Liver (tissue), 3 donors: ENCODE measurements at regions not wholly inside any gene's neighbourhood (a gene's known extent, or its start where the extent isn't known, plus 50 kb on each side); places are given as distances from the start of the nearest gene placed in this dataset.
"Not testable (repeated sequence)": the region's sequence is repeated elsewhere in the genome, so short reads cannot be mapped to it uniquely, and the experiment has no call there.

Experiments used
- EGR1 ChIP-seq, 2 donors: IDR thresholded peaks; 2 replicates each; pipeline ENCODE4 v1.6.1; 2016 to 2018; ENCODE audit warnings: antibody characterized with exemption in 2 of 2, low read depth in 2 of 2
- FOXA1 ChIP-seq: IDR thresholded peaks from 2 replicates; pipeline ENCODE4 v1.6.1; 2016; ENCODE audit warnings: antibody characterized with exemption
- GABPA ChIP-seq, 2 donors: IDR thresholded peaks in 1 of 2; conservative IDR thresholded peaks in 1 of 2; 2 replicates each; pipeline ENCODE4 v1.6.1; 2016; ENCODE audit warnings: antibody characterized with exemption in 2 of 2, mild to moderate bottlenecking in 1 of 2, moderate library complexity in 1 of 2
- SP1 ChIP-seq: IDR thresholded peaks from 2 replicates; pipeline ENCODE4 v1.6.1; 2018; ENCODE audit warnings: antibody characterized with exemption, mild to moderate bottlenecking
- TAF1 ChIP-seq: conservative IDR thresholded peaks from 2 replicates; pipeline ENCODE4 v1.6.1; 2016; ENCODE audit warnings: antibody characterized with exemption, mild to moderate bottlenecking
- TF ChIP-seq, protein P1 (sequence below): fragments of 150-350 bp; IDR thresholded peaks from 2 replicates; pipeline ENCODE4 v1.5.1; 2017; ENCODE audit warnings: improper control_type of control experiment, low read depth, low read length; ENCODE audit not compliant: missing input control
- TF ChIP-seq, protein P2 (sequence below): IDR thresholded peaks from 2 replicates; pipeline ENCODE4 v1.6.1; 2016; ENCODE audit warnings: antibody characterized with exemption
- TF ChIP-seq, protein P3 (sequence below): IDR thresholded peaks from 2 replicates; pipeline ENCODE4 v1.6.1; 2016; ENCODE audit warnings: antibody characterized with exemption, mild to moderate bottlenecking
- TF ChIP-seq, protein P4 (sequence below): IDR thresholded peaks from 2 replicates; pipeline ENCODE4 v1.6.1; 2016; ENCODE audit warnings: antibody characterized with exemption
- donor health status: healthy.
- donor health status: healthy.

DNA sequence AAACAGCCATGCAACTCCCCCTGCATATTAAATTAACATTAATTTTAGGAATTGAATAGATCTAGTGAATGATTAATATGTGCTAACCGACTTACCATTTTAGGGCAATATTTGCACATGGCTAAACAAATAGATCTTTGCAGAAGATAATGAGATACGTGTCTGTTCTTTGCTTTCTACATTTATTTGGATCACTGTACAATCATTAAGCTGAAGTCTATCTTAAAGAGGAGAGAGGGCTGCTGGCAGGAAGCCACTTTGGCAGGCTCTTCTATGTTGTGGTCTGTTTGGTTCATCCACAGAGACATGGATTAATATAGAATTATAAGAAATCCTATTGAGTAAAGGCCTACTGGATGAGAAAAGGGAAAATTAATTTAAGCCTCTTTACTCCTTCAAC lies 318.5 kb downstream of the ANKRD30B start:
- not testable (repeated sequence) for TF ChIP-seq SP1; FOXA1; EGR1 (IDR thresholded peaks at IDR 0.05; ENCODE audit: low read depth in 2 of 2); GABPA (IDR thresholded peaks at IDR 0.05 in 1 of 2, conservative IDR thresholded peaks at IDR 0.05 in 1 of 2); TAF1
- TF ChIP-seq, protein P1, sequence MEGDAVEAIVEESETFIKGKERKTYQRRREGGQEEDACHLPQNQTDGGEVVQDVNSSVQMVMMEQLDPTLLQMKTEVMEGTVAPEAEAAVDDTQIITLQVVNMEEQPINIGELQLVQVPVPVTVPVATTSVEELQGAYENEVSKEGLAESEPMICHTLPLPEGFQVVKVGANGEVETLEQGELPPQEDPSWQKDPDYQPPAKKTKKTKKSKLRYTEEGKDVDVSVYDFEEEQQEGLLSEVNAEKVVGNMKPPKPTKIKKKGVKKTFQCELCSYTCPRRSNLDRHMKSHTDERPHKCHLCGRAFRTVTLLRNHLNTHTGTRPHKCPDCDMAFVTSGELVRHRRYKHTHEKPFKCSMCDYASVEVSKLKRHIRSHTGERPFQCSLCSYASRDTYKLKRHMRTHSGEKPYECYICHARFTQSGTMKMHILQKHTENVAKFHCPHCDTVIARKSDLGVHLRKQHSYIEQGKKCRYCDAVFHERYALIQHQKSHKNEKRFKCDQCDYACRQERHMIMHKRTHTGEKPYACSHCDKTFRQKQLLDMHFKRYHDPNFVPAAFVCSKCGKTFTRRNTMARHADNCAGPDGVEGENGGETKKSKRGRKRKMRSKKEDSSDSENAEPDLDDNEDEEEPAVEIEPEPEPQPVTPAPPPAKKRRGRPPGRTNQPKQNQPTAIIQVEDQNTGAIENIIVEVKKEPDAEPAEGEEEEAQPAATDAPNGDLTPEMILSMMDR: not testable (repeated sequence)
- TF ChIP-seq, protein P2, sequence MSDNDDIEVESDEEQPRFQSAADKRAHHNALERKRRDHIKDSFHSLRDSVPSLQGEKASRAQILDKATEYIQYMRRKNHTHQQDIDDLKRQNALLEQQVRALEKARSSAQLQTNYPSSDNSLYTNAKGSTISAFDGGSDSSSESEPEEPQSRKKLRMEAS: not testable (repeated sequence)
- TF ChIP-seq, protein P3, sequence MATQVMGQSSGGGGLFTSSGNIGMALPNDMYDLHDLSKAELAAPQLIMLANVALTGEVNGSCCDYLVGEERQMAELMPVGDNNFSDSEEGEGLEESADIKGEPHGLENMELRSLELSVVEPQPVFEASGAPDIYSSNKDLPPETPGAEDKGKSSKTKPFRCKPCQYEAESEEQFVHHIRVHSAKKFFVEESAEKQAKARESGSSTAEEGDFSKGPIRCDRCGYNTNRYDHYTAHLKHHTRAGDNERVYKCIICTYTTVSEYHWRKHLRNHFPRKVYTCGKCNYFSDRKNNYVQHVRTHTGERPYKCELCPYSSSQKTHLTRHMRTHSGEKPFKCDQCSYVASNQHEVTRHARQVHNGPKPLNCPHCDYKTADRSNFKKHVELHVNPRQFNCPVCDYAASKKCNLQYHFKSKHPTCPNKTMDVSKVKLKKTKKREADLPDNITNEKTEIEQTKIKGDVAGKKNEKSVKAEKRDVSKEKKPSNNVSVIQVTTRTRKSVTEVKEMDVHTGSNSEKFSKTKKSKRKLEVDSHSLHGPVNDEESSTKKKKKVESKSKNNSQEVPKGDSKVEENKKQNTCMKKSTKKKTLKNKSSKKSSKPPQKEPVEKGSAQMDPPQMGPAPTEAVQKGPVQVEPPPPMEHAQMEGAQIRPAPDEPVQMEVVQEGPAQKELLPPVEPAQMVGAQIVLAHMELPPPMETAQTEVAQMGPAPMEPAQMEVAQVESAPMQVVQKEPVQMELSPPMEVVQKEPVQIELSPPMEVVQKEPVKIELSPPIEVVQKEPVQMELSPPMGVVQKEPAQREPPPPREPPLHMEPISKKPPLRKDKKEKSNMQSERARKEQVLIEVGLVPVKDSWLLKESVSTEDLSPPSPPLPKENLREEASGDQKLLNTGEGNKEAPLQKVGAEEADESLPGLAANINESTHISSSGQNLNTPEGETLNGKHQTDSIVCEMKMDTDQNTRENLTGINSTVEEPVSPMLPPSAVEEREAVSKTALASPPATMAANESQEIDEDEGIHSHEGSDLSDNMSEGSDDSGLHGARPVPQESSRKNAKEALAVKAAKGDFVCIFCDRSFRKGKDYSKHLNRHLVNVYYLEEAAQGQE: not testable (repeated sequence)
- TF ChIP-seq, protein P4, sequence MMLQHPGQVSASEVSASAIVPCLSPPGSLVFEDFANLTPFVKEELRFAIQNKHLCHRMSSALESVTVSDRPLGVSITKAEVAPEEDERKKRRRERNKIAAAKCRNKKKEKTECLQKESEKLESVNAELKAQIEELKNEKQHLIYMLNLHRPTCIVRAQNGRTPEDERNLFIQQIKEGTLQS: not testable (repeated sequence)
